SK-N-MC (cell line): ENCODE measurements at regions not wholly inside any gene's neighbourhood (a gene's known extent, or its start where the extent isn't known, plus 50 kb on each side); places are given as distances from the start of the nearest gene placed in this dataset.
"Not testable (repeated sequence)": the region's sequence is repeated elsewhere in the genome, so short reads cannot be mapped to it uniquely, and the experiment has no call there.

Experiments used
- DNase-seq: peaks from one replicate; pipeline ENCODE4 v3.0.0-alpha.2; 2011; ENCODE audit warnings: low read depth, low spot score
- H3K27ac ChIP-seq: fragments of 200-600 bp; sonication (generic); 2 replicates; pipeline ENCODE4 v1.5.1; 2016; ENCODE audit warnings: mixed run types
- H3K36me3 ChIP-seq: fragments of 200-600 bp; sonication (generic); 2 replicates; pipeline ENCODE4 v1.6.1; 2017; ENCODE audit warnings: antibody characterized with exemption, low read length, mixed read lengths; ENCODE audit not compliant: insufficient read depth
- H3K4me3 ChIP-seq: fragments of 200-600 bp; sonication (generic); 2 replicates; pipeline ENCODE4 v1.5.1; 2016
- H3K9ac ChIP-seq: fragments of 200-600 bp; sonication (generic); 2 replicates; pipeline ENCODE4 v1.8.0; 2017; ENCODE audit warnings: mixed run types, mixed read lengths; ENCODE audit not compliant: insufficient read length
- H3K9me3 ChIP-seq: fragments of 200-600 bp; sonication (generic); 2 replicates; pipeline ENCODE4 v1.6.1; 2017; ENCODE audit warnings: low read depth, mild to moderate bottlenecking, antibody characterized with exemption, low read length, moderate library complexity, mixed read lengths
- EZH2 ChIP-seq: fragments of 200-600 bp; sonication (generic); IDR thresholded peaks from one replicate; pipeline ENCODE4 v1.6.1; 2017; ENCODE audit warnings: antibody characterized with exemption
- FOXP2 ChIP-seq: optimal IDR thresholded peaks from 2 replicates; pipeline ENCODE3; 2011; ENCODE audit warnings: mild to moderate bottlenecking, moderate library complexity; ENCODE audit not compliant: insufficient read depth; ENCODE audit errors: extremely low read length, control extremely low read depth
- POLR2AphosphoS5 ChIP-seq: IDR thresholded peaks from 2 replicates; pipeline ENCODE4 v1.6.1; 2012; ENCODE audit warnings: mild to moderate bottlenecking, low read depth, low read length, borderline replicate concordance

- Histone ChIP-seq H3K36me3 (no peaks in the 10 kb centered on the region), H3K9ac (no peak overlapping the region), H3K9me3 (no peaks in the 10 kb centered on the region), H3K27ac (no peak overlapping the region), H3K4me3 (no peak overlapping the region)
- TF ChIP-seq EZH2 (no peak), POLR2AphosphoS5 (no peak), FOXP2 (no peak)
- no peak for DNase-seq
Measured at GRCh38 chr4:73348185-73348584, 55.9 kb upstream of the ALB start.

DNA sequence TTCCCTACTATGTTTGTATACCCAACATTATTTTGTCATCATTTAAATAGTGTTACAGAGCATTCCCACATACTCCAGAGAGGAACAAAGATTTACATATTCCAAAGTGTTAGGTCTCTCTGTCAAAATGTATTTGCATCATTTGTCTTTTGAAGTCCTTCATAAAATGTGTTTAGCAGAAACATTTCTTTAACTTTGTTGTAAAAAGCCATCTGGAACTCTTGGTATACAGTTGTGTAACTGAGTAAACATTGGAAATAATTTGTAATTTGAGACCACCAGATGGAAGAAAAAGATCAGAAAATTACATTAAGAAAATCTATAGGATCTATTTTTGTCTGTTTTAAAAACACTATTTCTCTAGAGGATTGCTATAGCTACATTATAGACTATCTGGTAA lies 56.6 kb upstream of the ALB start:
- Histone ChIP-seq H3K27ac (no peak overlapping the region), H3K36me3 (no peaks in the 10 kb centered on the region), H3K9me3 (no peaks in the 10 kb centered on the region), H3K4me3 (no peak overlapping the region), H3K9ac (no peak overlapping the region)
- no peak for DNase-seq
- TF ChIP-seq POLR2AphosphoS5 (no peak), FOXP2 (no peak), EZH2 (no peak)

DNA sequence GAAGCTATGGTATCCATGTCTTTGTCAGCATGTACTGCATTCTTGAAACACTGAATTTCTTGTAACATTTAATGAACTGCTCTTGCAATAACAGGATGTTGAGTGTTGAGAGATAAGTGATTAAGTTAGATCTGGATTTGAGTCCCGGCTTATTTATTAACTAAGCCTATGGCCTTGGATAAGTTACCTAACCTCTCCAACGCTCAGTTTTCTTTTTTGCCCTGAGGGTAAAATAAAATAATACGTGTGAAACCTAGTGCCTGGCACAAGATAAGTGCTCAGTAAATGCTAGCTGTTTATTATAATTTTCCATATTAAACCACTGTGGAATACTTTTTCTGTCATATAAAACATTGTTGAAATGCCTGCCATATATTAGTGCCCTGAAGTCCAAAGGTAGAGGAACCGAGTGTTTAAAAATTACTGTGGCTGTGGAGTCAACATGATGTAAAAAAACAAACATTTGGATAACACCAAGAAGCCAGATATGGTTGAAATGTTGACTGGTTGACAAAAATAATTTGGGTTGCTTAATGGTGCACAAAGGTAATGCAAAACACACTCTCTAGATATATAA lies 58.6 kb upstream of the ALB start:
- DNase-seq = no peak
- H3K36me3 ChIP-seq = no peaks in the 10 kb centered on the region
- no peak overlapping the region for H3K9ac ChIP-seq
- no peak for TF ChIP-seq FOXP2
- no peak for TF ChIP-seq POLR2AphosphoS5
- no peak for TF ChIP-seq EZH2
- H3K4me3 ChIP-seq = no peak overlapping the region
- H3K27ac ChIP-seq = no peak overlapping the region
- H3K9me3 ChIP-seq = no peaks in the 10 kb centered on the region

GRCh38 chr4:73344106-73344505 lies 60.0 kb upstream of the ALB start:
- H3K27ac ChIP-seq = no peak overlapping the region
- no peak overlapping the region for H3K4me3 ChIP-seq
- no peak for DNase-seq
- no peak overlapping the region for H3K9ac ChIP-seq
- no peaks in the 10 kb centered on the region for H3K36me3 ChIP-seq
- TF ChIP-seq POLR2AphosphoS5 = no peak
- TF ChIP-seq EZH2 = no peak
- no peak for TF ChIP-seq FOXP2
- H3K9me3 ChIP-seq = no peaks in the 10 kb centered on the region

GRCh38 chr4:73343432-73343831 lies 60.7 kb upstream of the ALB start:
- H3K27ac ChIP-seq = no peak overlapping the region
- no peak overlapping the region for H3K9ac ChIP-seq
- H3K9me3 ChIP-seq = no peaks in the 10 kb centered on the region
- TF ChIP-seq FOXP2 (no peak), POLR2AphosphoS5 (no peak), EZH2 (no peak)
- no peak for DNase-seq
- no peak overlapping the region for H3K4me3 ChIP-seq
- no peaks in the 10 kb centered on the region for H3K36me3 ChIP-seq

GRCh38 chr4:73341454-73341853 lies 62.6 kb upstream of the ALB start:
- Histone ChIP-seq H3K9me3 (no peaks in the 10 kb centered on the region), H3K36me3 (no peaks in the 10 kb centered on the region), H3K27ac (no peak overlapping the region), H3K4me3 (no peak overlapping the region), H3K9ac (no peak overlapping the region)
- TF ChIP-seq EZH2 (no peak), FOXP2 (no peak), POLR2AphosphoS5 (no peak)
- DNase-seq = peak; percentile 14

DNA sequence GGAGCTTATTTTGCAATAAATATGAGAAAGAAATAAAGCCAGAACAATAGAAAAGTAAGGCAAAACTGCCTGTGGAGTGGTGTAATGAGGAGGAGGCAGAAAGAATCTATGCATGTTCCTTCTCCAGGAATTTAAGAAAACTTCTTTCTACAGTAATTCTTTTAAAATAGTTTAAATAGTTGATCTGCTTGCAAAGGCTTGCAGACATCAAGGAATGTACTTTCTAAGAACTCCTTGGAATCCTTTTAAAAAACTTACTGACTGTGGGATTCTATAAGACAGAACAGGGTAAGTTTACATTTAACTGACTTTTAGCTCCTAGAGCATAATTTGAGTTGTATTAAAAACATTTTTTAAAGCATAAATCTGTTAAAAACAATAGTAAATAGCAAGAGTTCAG lies 63.2 kb upstream of the ALB start:
- TF ChIP-seq FOXP2 = no peak
- no peak for TF ChIP-seq EZH2
- TF ChIP-seq POLR2AphosphoS5 = no peak
- Histone ChIP-seq H3K27ac (no peak overlapping the region), H3K9me3 (no peaks in the 10 kb centered on the region), H3K9ac (no peak overlapping the region), H3K4me3 (no peak overlapping the region), H3K36me3 (no peaks in the 10 kb centered on the region)
- no peak for DNase-seq

- H3K4me3 ChIP-seq = no peak overlapping the region
- H3K36me3 ChIP-seq = no peaks in the 10 kb centered on the region
- DNase-seq = no peak
- H3K9ac ChIP-seq = no peak overlapping the region
- no peak overlapping the region for H3K27ac ChIP-seq
- no peaks in the 10 kb centered on the region for H3K9me3 ChIP-seq
- TF ChIP-seq POLR2AphosphoS5 = no peak
- no peak for TF ChIP-seq EZH2
- no peak for TF ChIP-seq FOXP2
Measured at GRCh38 chr4:73335679-73336078, 68.4 kb upstream of the ALB start.

DNA sequence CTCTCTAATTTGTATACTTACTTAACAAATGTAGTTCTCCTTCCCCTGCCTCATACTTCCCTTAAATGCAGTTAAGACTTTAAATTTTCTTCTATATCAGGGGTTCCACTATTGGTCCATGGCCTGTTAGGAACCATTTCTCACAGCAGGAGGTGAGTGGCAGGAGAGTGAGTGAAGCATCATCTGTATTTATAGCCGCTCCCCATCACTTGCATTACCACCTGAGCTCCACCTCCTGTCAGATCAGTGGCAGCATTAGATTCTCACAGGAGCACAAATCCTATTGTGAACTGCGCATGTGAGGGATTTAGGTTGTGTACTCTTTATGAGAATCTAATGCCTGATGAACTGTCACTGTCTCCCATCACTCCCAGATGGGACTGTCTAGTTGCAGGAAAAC lies 72.1 kb upstream of the ALB start:
- not testable (repeated sequence) for H3K9me3 ChIP-seq, H3K4me3 ChIP-seq, H3K9ac ChIP-seq, H3K36me3 ChIP-seq, H3K27ac ChIP-seq, DNase-seq
